ENCODE measurements at regions not wholly inside any gene's neighbourhood (a gene's known extent, or its start where the extent isn't known, plus 50 kb on each side); places are given as distances from the start of the nearest gene placed in this dataset.

GRCh38 chr12:107446476-107446875, 239.1 kb upstream of the PWP1 start:
- ATAC-seq (no peak), DNase-seq (no peak)
- intact Hi-C loops (cut with DNase I, micrococcal nuclease): no loop called here

- DNase-seq (no peak), ATAC-seq (no peak)
- intact Hi-C loops (cut with DNase I, micrococcal nuclease): no loop called here
Observed at GRCh38 chr12:107447336-107447735, 238.3 kb upstream of the PWP1 start.

GRCh38 chr12:107448198-107448597, 237.4 kb upstream of the PWP1 start:
- DNase-seq: peak in 1 of 2 donors; percentile 11
- intact Hi-C loops (cut with DNase I, micrococcal nuclease): no loop called here

GRCh38 chr12:107449891-107450290, 235.7 kb upstream of the PWP1 start:
- ATAC-seq (no peak), DNase-seq (no peak)
- intact Hi-C loops (cut with DNase I, micrococcal nuclease): no loop called here

More at GRCh38 chr12:107448198-107448597, 237.4 kb upstream of the PWP1 start:
- ATAC-seq: no peak

- DNase-seq (no peak), ATAC-seq (no peak)
- intact Hi-C loops (cut with DNase I, micrococcal nuclease): no loop called here
Observed at GRCh38 chr12:107450541-107450940, 235.1 kb upstream of the PWP1 start.

GRCh38 chr12:107451246-107451645, 234.4 kb upstream of the PWP1 start:
- intact Hi-C loops (cut with DNase I, micrococcal nuclease): no loop called here
- ATAC-seq: no peak
- DNase-seq: no peak

- ATAC-seq (no peak), DNase-seq (no peak)
- intact Hi-C loops (cut with DNase I, micrococcal nuclease): no loop called here
Observed at GRCh38 chr12:107454109-107454830, 231.3 kb upstream of the PWP1 start.

GRCh38 chr12:107457362-107457935, 228.2 kb upstream of the PWP1 start:
- ATAC-seq: no peak
- DNase-seq: no peak
- intact Hi-C loops (cut with DNase I, micrococcal nuclease): no loop called here

GRCh38 chr12:107458163-107458562, 227.4 kb upstream of the PWP1 start:
- intact Hi-C loops (cut with DNase I, micrococcal nuclease): no loop called here
- ATAC-seq (no peak), DNase-seq (no peak)

GRCh38 chr12:107458990-107459389, 226.6 kb upstream of the PWP1 start:
- DNase-seq (no peak), ATAC-seq (no peak)
- intact Hi-C loops (cut with DNase I, micrococcal nuclease): no loop called here

- intact Hi-C loops (cut with DNase I, micrococcal nuclease): no loop called here
- no peak for DNase-seq
- ATAC-seq: no peak
Observed at GRCh38 chr12:107459641-107460040, 226.0 kb upstream of the PWP1 start.

- DNase-seq (no peak), ATAC-seq (no peak)
- intact Hi-C loops (cut with DNase I, micrococcal nuclease): no loop called here
Observed at GRCh38 chr12:107461222-107461975, 224.2 kb upstream of the PWP1 start.

GRCh38 chr12:107462428-107463332, 222.9 kb upstream of the PWP1 start:
- ATAC-seq: no peak
- no peak for DNase-seq
- intact Hi-C loops (cut with DNase I, micrococcal nuclease): no loop called here

GRCh38 chr12:107464644-107465043, 221.0 kb upstream of the PWP1 start:
- intact Hi-C loops (cut with DNase I, micrococcal nuclease): no loop called here
- ATAC-seq: no peak
- no peak for DNase-seq

- intact Hi-C loops (cut with DNase I, micrococcal nuclease): no loop called here
- ATAC-seq: no peak
Observed at GRCh38 chr12:107465625-107466024, 220.0 kb upstream of the PWP1 start.

GRCh38 chr12:107467716-107468115, 217.9 kb upstream of the PWP1 start:
- intact Hi-C loops (cut with DNase I, micrococcal nuclease): no loop called here
- DNase-seq (no peak), ATAC-seq (no peak)

More at GRCh38 chr12:107465625-107466024, 220.0 kb upstream of the PWP1 start:
- DNase-seq: no peak

- DNase-seq (no peak), ATAC-seq (no peak)
- intact Hi-C loops (cut with DNase I, micrococcal nuclease): no loop called here
Observed at GRCh38 chr12:107468182-107468581, 217.4 kb upstream of the PWP1 start.

- no peak for ATAC-seq
- DNase-seq: no peak
- intact Hi-C loops (cut with DNase I, micrococcal nuclease): no loop called here
Observed at GRCh38 chr12:107469011-107469410, 216.6 kb upstream of the PWP1 start.

GRCh38 chr12:107470645-107471044, 215.0 kb upstream of the PWP1 start:
- DNase-seq (no peak), ATAC-seq (no peak)
- intact Hi-C loops (cut with DNase I, micrococcal nuclease): no loop called here
